Tibial nerve (tissue), 3 donors: ENCODE measurements at regions not wholly inside any gene's neighbourhood (a gene's known extent, or its start where the extent isn't known, plus 50 kb on each side); places are given as distances from the start of the nearest gene placed in this dataset.

Experiments
- POLR2A ChIP-seq, 2 donors: fragments of 450-650 bp; IDR thresholded peaks; one replicate each; pipeline ENCODE4 v1.6.1; 2017; ENCODE audit warnings: antibody characterized with exemption in 2 of 2, mild to moderate bottlenecking in 2 of 2, moderate library complexity in 2 of 2
- TF ChIP-seq, protein P1 (sequence below), 5 experiments: fragments of 200-600 bp in 3 of 5; fragments of 450-650 bp in 2 of 5; sonication (generic) in 3 of 5; IDR thresholded peaks; one replicate each; pipeline ENCODE4 v1.5.1; 2016 to 2019; ENCODE audit warnings: antibody characterized with exemption in 5 of 5, mild to moderate bottlenecking in 3 of 5, moderate library complexity in 2 of 5

- TF ChIP-seq, protein P1, sequence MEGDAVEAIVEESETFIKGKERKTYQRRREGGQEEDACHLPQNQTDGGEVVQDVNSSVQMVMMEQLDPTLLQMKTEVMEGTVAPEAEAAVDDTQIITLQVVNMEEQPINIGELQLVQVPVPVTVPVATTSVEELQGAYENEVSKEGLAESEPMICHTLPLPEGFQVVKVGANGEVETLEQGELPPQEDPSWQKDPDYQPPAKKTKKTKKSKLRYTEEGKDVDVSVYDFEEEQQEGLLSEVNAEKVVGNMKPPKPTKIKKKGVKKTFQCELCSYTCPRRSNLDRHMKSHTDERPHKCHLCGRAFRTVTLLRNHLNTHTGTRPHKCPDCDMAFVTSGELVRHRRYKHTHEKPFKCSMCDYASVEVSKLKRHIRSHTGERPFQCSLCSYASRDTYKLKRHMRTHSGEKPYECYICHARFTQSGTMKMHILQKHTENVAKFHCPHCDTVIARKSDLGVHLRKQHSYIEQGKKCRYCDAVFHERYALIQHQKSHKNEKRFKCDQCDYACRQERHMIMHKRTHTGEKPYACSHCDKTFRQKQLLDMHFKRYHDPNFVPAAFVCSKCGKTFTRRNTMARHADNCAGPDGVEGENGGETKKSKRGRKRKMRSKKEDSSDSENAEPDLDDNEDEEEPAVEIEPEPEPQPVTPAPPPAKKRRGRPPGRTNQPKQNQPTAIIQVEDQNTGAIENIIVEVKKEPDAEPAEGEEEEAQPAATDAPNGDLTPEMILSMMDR (IDR thresholded peaks at IDR 0.05): no peak
- no peak for TF ChIP-seq POLR2A (IDR thresholded peaks at IDR 0.05)
Observed at GRCh38 chr5:63306909-63307308, 655.3 kb downstream of the HTR1A start.
